AG08396 (cell line): ENCODE measurements at regions not wholly inside any gene's neighbourhood (a gene's known extent, or its start where the extent isn't known, plus 50 kb on each side); places are given as distances from the start of the nearest gene placed in this dataset.
A peak's percentile ranks its signal among the peaks of the same experiment; 100 is the strongest.

ENCODE experiments used
- DNase-seq: peaks from one replicate; pipeline ENCODE4 v3.0.0; 2012; ENCODE audit warnings: low spot score, mixed read lengths

GRCh38 chr16:73817526-73818324 is 478.9 kb upstream of the PSMD7 start:
- DNase-seq: no peak

- DNase-seq: no peak
These were observed 483.1 kb upstream of the PSMD7 start for GRCh38 chr16:73813527-73813926.

- no peak for DNase-seq
These were observed 492.2 kb upstream of the PSMD7 start for GRCh38 chr16:73804456-73804855.

GRCh38 chr16:73798471-73798870 is 498.1 kb upstream of the PSMD7 start:
- no peak for DNase-seq

GRCh38 chr16:73797115-73797514 is 499.5 kb upstream of the PSMD7 start:
- DNase-seq: no peak

- DNase-seq: no peak
These were observed 500.4 kb upstream of the PSMD7 start for GRCh38 chr16:73796241-73796640.

- no peak for DNase-seq
These were observed 501.6 kb upstream of the PSMD7 start for GRCh38 chr16:73794994-73795393.

- DNase-seq: no peak
These were observed 502.7 kb upstream of the PSMD7 start for GRCh38 chr16:73793871-73794437.

- no peak for DNase-seq
These were observed 503.4 kb upstream of the PSMD7 start for GRCh38 chr16:73793260-73793659.

- no peak for DNase-seq
These were observed 504.2 kb upstream of the PSMD7 start for GRCh38 chr16:73792199-73793020.

GRCh38 chr16:73781297-73781696 is 515.3 kb upstream of the PSMD7 start:
- DNase-seq: no peak

- DNase-seq: no peak
These were observed 517.7 kb upstream of the PSMD7 start for GRCh38 chr16:73778887-73779286.

- no peak for DNase-seq
These were observed 520.7 kb upstream of the PSMD7 start for GRCh38 chr16:73775841-73776388.

- DNase-seq: peak; percentile 10
These were observed 525.2 kb upstream of the PSMD7 start for GRCh38 chr16:73771196-73772064.

GRCh38 chr16:73768786-73769203 is 527.8 kb upstream of the PSMD7 start:
- peak; percentile 7 for DNase-seq

- DNase-seq: no peak
These were observed 532.3 kb upstream of the PSMD7 start for GRCh38 chr16:73764321-73764720.

GRCh38 chr16:73756289-73757178 is 540.1 kb upstream of the PSMD7 start:
- DNase-seq: no peak

GRCh38 chr16:73753931-73754330 is 542.7 kb upstream of the PSMD7 start:
- DNase-seq: no peak

- DNase-seq: no peak
These were observed 546.0 kb upstream of the PSMD7 start for GRCh38 chr16:73750639-73751038.

GRCh38 chr16:73747328-73747727 is 549.3 kb upstream of the PSMD7 start:
- DNase-seq: no peak

- DNase-seq: no peak
These were observed 550.1 kb upstream of the PSMD7 start for GRCh38 chr16:73746554-73746953.
